Endodermal cell (in vitro differentiated cells): ENCODE measurements at regions not wholly inside any gene's neighbourhood (a gene's known extent, or its start where the extent isn't known, plus 50 kb on each side); places are given as distances from the start of the nearest gene placed in this dataset.

Experiments
- DNase-seq: peaks from one replicate; pipeline ENCODE4 v3.0.0-alpha.2; 2017
- H3K27ac ChIP-seq: 2 replicates; pipeline ENCODE4 v1.5.1; 2013; ENCODE audit warnings: mild to moderate bottlenecking, low read depth, low read length, moderate library complexity
- H3K27me3 ChIP-seq: 2 replicates; pipeline ENCODE4 v1.6.1; 2013; ENCODE audit warnings: mild to moderate bottlenecking, low read length, moderate library complexity; ENCODE audit not compliant: insufficient read depth, control insufficient read depth, poor library complexity, severe bottlenecking
- H3K36me3 ChIP-seq: 2 replicates; pipeline ENCODE4 v1.7.0; 2013; ENCODE audit warnings: mild to moderate bottlenecking, low read length, moderate library complexity; ENCODE audit not compliant: control insufficient read depth, insufficient read depth
- H3K4me1 ChIP-seq: one replicate; pipeline ENCODE4 v1.7.0; 2013; ENCODE audit warnings: low read length; ENCODE audit not compliant: control insufficient read depth, insufficient read depth
- H3K4me3 ChIP-seq: 2 replicates; pipeline ENCODE4 v1.5.1; 2013; ENCODE audit warnings: mild to moderate bottlenecking, low read length, moderate library complexity
- H3K9ac ChIP-seq: 2 replicates; pipeline ENCODE4 v1.6.1; 2013; ENCODE audit warnings: mild to moderate bottlenecking, low read length, moderate library complexity; ENCODE audit not compliant: poor library complexity, severe bottlenecking; ENCODE audit errors: extremely low read depth
- H3K9me3 ChIP-seq: 2 replicates; pipeline ENCODE4 v1.6.1; 2013; ENCODE audit warnings: mild to moderate bottlenecking, low read length, moderate library complexity; ENCODE audit not compliant: control insufficient read depth
- H3K27ac Mint-ChIP-seq: 2 replicates; pipeline ENCODE4 v1.8.0; 2020; ENCODE audit warnings: mixed read lengths
- H3K27me3 Mint-ChIP-seq: 2 replicates; pipeline ENCODE4 v1.8.0; 2021; ENCODE audit warnings: mild to moderate bottlenecking, mixed read lengths; ENCODE audit not compliant: insufficient read depth
- H3K36me3 Mint-ChIP-seq: 2 replicates; pipeline ENCODE4 v1.8.0; 2020; ENCODE audit warnings: low read depth, mixed read lengths
- H3K4me1 Mint-ChIP-seq: 2 replicates; pipeline ENCODE4 v1.8.0; 2020; ENCODE audit warnings: mixed read lengths
- H3K4me3 Mint-ChIP-seq: 2 replicates; pipeline ENCODE4 v1.8.0; 2020; ENCODE audit warnings: mild to moderate bottlenecking, moderate library complexity, mixed read lengths
- H3K9me3 Mint-ChIP-seq: 2 replicates; pipeline ENCODE4 v1.8.0; 2020; ENCODE audit warnings: mild to moderate bottlenecking, mixed read lengths
- CTCF ChIP-seq: fragments of 200-600 bp; sonication (generic); conservative IDR thresholded peaks from 2 replicates; pipeline ENCODE4 v1.5.0; 2021; ENCODE audit warnings: antibody characterized with exemption, mild to moderate bottlenecking
- WGBS, 2 experiments: methylation state at CpG; one replicate each; pipeline versions ENCODE4 v1.1.5 to v1.1.7; 2013; ENCODE audit warnings: missing lambda C conversion rate in 2 of 2, mixed read lengths in 1 of 2; ENCODE audit not compliant: insufficient coverage in 1 of 2, insufficient read length in 1 of 2; 5-methylcytosine and 5-hydroxymethylcytosine counted together

GRCh38 chr1:213491468-213491867 is 440.4 kb downstream of the RPS6KC1 start:
- no peak overlapping the region for H3K27ac ChIP-seq
- TF ChIP-seq CTCF, result no peak
- H3K4me1 Mint-ChIP-seq, result no peaks in the 10 kb centered on the region
- WGBS, 2 experiments, result 92 to 96% methylated on average over 5 of the region's 5 CpGs
- no peak overlapping the region for H3K4me3 ChIP-seq
- no peak overlapping the region for H3K4me3 Mint-ChIP-seq
- H3K9ac ChIP-seq, result no peak overlapping the region
- H3K27ac Mint-ChIP-seq, result no peak overlapping the region
- H3K9me3 ChIP-seq, result no peaks in the 10 kb centered on the region
- no peaks in the 10 kb centered on the region for H3K4me1 ChIP-seq
- peaks cover 9% of the 10 kb centered on the region for H3K27me3 ChIP-seq
- peaks cover 11% of the 10 kb centered on the region for H3K27me3 Mint-ChIP-seq
- no peaks in the 10 kb centered on the region for H3K36me3 ChIP-seq
- no peaks in the 10 kb centered on the region for H3K36me3 Mint-ChIP-seq
- no peaks in the 10 kb centered on the region for H3K9me3 Mint-ChIP-seq
- no peak for DNase-seq

GRCh38 chr1:213492161-213493041 is 441.4 kb downstream of the RPS6KC1 start:
- 93 to 97% methylated on average over 17 to 21 of the region's 21 CpGs for WGBS, 2 experiments

GRCh38 chr1:213499444-213499843 is 448.4 kb downstream of the RPS6KC1 start:
- no peak for TF ChIP-seq CTCF
- no peak overlapping the region for H3K27ac ChIP-seq
- H3K27me3 Mint-ChIP-seq, result no peaks in the 10 kb centered on the region
- no peaks in the 10 kb centered on the region for H3K4me1 ChIP-seq
- H3K36me3 ChIP-seq, result no peaks in the 10 kb centered on the region
- H3K4me3 Mint-ChIP-seq, result no peak overlapping the region
- 98 to 100% methylated on average over 3 to 4 of the region's 4 CpGs for WGBS, 2 experiments
- peaks cover 11% of the 10 kb centered on the region for H3K9me3 Mint-ChIP-seq
- H3K27ac Mint-ChIP-seq, result no peak overlapping the region
- peaks cover 5% of the 10 kb centered on the region for H3K9me3 ChIP-seq
- no peak overlapping the region for H3K9ac ChIP-seq
- peaks cover under 1% of the 10 kb centered on the region for H3K27me3 ChIP-seq
- H3K4me1 Mint-ChIP-seq, result no peaks in the 10 kb centered on the region
- DNase-seq, result no peak
- no peak overlapping the region for H3K4me3 ChIP-seq
- H3K36me3 Mint-ChIP-seq, result peaks cover 2% of the 10 kb centered on the region

More at GRCh38 chr1:213492161-213493041, 441.4 kb downstream of the RPS6KC1 start:
- H3K9me3 Mint-ChIP-seq, result no peaks in the 10 kb centered on the region
- Histone ChIP-seq H3K9ac (no peak overlapping the region), H3K27ac (no peak overlapping the region), H3K4me3 (no peak overlapping the region), H3K9me3 (no peaks in the 10 kb centered on the region), H3K27me3 (peaks cover 9% of the 10 kb centered on the region), H3K36me3 (no peaks in the 10 kb centered on the region), H3K4me1 (no peaks in the 10 kb centered on the region)
- H3K27me3 Mint-ChIP-seq, result peaks cover 11% of the 10 kb centered on the region
- TF ChIP-seq CTCF, result no peak
- no peak overlapping the region for H3K4me3 Mint-ChIP-seq
- no peaks in the 10 kb centered on the region for H3K4me1 Mint-ChIP-seq
- no peak for DNase-seq
- H3K36me3 Mint-ChIP-seq, result no peaks in the 10 kb centered on the region
- no peak overlapping the region for H3K27ac Mint-ChIP-seq
